ENCODE measurements at regions not wholly inside any gene's neighbourhood (a gene's known extent, or its start where the extent isn't known, plus 50 kb on each side); places are given as distances from the start of the nearest gene placed in this dataset.

DNA sequence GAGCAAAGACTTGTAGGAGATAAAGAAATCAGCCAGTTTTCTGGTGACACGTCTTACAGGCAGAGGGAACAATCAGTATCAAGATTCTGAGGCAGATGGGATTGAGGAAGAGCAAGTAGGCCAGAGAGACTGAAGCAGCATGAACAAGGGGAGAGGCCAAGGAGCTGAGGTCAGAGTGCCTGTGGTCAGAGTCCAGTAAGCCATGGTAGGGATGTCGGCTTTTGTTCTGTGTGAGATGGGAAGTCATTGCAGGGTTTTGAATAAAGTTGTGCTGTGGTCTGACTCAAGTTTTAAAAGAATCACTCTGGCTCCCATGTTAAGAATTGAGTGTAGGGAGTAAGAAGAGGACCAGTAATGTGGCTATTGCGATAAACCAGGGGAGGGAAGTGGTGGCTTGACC, 85.9 kb upstream of the IVNS1ABP start (continued):
- TF ChIP-seq, protein P1, sequence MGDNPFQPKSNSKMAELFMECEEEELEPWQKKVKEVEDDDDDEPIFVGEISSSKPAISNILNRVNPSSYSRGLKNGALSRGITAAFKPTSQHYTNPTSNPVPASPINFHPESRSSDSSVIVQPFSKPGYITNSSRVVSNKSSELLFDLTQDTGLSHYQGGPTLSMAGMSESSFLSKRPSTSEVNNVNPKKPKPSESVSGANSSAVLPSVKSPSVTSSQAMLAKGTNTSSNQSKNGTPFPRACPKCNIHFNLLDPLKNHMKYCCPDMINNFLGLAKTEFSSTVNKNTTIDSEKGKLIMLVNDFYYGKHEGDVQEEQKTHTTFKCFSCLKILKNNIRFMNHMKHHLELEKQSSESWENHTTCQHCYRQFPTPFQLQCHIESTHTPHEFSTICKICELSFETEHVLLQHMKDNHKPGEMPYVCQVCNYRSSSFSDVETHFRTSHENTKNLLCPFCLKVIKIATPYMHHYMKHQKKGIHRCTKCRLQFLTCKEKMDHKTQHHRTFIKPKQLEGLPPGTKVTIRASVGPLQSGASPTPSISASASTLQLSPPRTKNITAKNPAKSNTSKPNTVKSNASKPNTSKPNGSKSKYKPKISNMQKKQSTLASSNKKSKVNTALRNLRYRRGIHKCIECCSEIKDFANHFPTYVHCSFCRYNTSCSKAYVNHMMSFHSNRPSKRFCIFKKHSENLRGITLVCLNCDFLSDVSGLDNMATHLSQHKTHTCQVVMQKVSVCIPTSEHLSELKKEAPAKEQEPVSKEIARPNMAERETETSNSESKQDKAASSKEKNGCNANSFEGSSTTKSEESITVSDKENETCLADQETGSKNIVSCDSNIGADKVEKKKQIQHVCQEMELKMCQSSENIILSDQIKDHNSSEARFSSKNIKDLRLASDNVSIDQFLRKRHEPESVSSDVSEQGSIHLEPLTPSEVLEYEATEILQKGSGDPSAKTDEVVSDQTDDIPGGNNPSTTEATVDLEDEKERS (CRISPR knock-in tag; IDR thresholded peaks at IDR 0.05): no peak
- TF ChIP-seq, protein P2, sequence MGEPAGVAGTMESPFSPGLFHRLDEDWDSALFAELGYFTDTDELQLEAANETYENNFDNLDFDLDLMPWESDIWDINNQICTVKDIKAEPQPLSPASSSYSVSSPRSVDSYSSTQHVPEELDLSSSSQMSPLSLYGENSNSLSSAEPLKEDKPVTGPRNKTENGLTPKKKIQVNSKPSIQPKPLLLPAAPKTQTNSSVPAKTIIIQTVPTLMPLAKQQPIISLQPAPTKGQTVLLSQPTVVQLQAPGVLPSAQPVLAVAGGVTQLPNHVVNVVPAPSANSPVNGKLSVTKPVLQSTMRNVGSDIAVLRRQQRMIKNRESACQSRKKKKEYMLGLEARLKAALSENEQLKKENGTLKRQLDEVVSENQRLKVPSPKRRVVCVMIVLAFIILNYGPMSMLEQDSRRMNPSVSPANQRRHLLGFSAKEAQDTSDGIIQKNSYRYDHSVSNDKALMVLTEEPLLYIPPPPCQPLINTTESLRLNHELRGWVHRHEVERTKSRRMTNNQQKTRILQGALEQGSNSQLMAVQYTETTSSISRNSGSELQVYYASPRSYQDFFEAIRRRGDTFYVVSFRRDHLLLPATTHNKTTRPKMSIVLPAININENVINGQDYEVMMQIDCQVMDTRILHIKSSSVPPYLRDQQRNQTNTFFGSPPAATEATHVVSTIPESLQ (CRISPR knock-in tag; conservative IDR thresholded peaks at IDR 0.05): no peak
- TF ChIP-seq ZNF263 (CRISPR knock-in tag; IDR thresholded peaks at IDR 0.05): no peak
- TF ChIP-seq MBD4 (IDR thresholded peaks at IDR 0.05; ENCODE audit: borderline replicate concordance, low read length): no peak
- TF ChIP-seq, protein P3, sequence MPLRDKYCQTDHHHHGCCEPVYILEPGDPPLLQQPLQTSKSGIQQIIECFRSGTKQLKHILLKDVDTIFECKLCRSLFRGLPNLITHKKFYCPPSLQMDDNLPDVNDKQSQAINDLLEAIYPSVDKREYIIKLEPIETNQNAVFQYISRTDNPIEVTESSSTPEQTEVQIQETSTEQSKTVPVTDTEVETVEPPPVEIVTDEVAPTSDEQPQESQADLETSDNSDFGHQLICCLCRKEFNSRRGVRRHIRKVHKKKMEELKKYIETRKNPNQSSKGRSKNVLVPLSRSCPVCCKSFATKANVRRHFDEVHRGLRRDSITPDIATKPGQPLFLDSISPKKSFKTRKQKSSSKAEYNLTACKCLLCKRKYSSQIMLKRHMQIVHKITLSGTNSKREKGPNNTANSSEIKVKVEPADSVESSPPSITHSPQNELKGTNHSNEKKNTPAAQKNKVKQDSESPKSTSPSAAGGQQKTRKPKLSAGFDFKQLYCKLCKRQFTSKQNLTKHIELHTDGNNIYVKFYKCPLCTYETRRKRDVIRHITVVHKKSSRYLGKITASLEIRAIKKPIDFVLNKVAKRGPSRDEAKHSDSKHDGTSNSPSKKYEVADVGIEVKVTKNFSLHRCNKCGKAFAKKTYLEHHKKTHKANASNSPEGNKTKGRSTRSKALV (CRISPR knock-in tag; IDR thresholded peaks at IDR 0.05): no peak
- TF ChIP-seq HNF1B (CRISPR knock-in tag; IDR thresholded peaks at IDR 0.05): no peak
- TF ChIP-seq, protein P4, sequence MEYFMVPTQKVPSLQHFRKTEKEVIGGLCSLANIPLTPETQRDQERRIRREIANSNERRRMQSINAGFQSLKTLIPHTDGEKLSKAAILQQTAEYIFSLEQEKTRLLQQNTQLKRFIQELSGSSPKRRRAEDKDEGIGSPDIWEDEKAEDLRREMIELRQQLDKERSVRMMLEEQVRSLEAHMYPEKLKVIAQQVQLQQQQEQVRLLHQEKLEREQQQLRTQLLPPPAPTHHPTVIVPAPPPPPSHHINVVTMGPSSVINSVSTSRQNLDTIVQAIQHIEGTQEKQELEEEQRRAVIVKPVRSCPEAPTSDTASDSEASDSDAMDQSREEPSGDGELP (IDR thresholded peaks at IDR 0.05; ENCODE audit: borderline replicate concordance, low read depth): no peak
- no peak for TF ChIP-seq BRF2 (CRISPR knock-in tag; IDR thresholded peaks at IDR 0.05)
